ENCODE measurements at regions not wholly inside any gene's neighbourhood (a gene's known extent, or its start where the extent isn't known, plus 50 kb on each side); places are given as distances from the start of the nearest gene placed in this dataset.
"Not testable (repeated sequence)": the region's sequence is repeated elsewhere in the genome, so short reads cannot be mapped to it uniquely, and the experiment has no call there.

DNA sequence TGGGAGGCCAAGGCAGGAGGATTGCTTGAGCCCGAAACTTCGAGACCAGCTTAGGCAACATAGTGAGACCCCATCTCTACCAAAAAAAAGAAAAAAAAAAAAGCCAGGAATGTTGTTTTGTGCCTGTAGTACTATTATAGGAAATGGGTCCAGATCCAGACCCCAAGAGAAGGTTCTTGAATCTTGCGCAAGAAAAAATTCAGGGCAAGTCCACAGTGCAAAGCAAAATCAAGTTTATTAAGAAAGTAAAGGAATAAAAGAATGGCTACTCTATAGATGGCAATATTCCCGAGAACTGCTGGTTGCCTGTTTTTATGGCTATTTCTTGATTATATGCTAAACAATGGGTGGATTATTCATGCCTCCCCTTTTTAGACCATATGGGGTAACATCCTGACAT, 51.2 kb upstream of the RDX start:
- DNase-seq, result no peak

- DNase-seq, result no peak
Observed at GRCh38 chr11:110349138-110349996, 53.0 kb upstream of the RDX start.

GRCh38 chr11:110349997-110350383, 53.6 kb upstream of the RDX start:
- DNase-seq, result not testable (repeated sequence)

DNA sequence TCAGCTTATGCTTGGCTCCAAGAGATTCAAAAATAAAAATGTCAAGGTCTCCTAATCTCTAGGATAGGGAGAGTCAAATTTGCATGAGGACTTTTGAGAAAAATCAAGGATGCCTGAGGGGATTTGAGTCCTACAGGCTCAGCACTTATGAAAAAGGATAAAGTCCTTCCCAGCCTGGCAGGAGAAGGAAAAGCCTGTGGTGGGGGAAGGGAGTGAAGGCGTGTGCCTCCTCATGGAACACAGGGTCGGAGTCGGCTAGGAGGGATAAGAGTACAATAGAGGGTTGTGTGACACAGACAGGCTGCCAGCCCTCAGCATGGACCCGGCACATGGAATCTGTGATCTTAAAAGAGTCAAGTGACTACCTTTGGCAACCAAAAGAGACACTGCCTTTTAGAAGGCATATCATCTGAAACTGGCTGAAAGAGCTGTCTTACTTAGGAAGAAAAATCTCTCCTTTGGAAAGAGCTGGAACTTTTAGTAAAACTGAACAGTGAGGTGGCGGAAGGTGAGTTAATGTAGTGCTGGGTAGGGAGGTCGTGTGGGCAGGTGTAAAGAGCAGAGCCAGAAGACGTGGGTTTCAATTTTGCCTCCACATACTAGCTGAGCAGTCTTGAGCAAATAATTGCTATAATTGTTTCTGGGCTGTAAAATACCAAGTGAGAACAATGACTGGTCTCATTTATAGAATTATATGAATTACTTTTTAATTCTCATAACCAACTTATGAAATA, 58.8 kb upstream of the RDX start:
- no peak for DNase-seq

DNA sequence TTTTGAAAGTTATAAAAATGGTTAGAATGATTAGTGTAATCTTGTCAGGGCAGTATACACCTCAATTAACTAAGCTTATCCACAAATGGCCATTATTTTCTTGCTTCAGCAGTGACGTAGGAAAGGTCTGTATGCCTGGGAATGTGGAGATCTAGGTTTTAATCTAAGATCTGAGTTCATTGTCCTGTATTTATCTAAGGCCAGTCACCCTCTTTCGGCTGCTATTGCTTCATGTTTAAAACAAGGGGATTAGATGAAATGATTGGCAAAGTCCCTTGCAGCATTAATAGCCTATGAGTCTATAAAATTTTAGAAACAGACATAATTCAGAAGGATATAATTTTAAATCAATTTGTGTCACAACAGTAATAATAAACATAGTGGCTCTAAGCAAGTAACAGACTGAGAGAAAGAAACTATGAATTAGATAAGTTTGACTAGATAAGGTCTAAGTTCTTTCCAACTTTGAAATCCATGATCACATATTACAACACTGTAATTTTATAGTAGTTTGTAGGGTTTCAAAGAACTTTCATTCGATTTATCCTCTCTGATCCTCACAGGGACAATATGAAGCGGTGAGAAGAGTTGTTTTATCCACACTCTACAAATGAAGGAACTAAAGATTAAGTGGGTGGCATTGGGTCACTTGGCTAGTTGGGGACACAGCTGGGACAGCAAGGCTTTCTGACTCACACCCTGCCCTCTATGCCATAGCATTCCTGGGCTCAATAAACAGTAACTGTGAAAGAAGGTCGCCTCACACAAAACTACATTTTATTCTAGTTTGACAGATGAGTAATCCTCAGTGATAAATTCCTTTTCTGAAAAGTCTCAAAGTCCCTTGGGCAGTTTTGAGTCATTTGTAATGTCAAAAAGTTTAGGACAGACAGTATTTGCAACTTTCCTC, 60.6 kb upstream of the RDX start:
- DNase-seq, result no peak

DNA sequence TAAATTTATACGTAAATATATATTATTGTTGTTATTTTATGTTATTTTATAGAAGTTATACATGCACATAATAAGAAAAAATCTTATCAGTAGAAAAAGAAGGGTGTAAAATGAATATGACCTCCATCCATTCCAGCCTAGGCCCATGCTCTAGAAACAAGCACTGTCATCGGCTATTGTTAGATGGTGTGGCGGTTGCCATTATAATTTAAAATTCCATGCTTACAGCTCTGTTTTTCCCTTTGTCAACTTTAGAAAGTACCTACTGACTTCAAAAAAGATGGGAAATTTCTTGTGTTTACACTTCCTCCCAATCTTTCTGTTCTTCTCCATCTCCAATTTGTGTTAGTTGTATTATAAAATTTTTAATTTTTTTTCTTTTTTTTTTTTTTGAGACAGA, 61.9 kb upstream of the RDX start:
- DNase-seq, result no peak

GRCh38 chr11:110360781-110361408, 64.5 kb upstream of the RDX start:
- DNase-seq, result not testable (repeated sequence)

GRCh38 chr11:110362971-110363509, 66.6 kb upstream of the RDX start:
- DNase-seq, result peak; percentile 33

- DNase-seq, result peak; percentile 28
Observed at GRCh38 chr11:110366291-110366690, 63.5 kb upstream of the FDX1 start.

DNA sequence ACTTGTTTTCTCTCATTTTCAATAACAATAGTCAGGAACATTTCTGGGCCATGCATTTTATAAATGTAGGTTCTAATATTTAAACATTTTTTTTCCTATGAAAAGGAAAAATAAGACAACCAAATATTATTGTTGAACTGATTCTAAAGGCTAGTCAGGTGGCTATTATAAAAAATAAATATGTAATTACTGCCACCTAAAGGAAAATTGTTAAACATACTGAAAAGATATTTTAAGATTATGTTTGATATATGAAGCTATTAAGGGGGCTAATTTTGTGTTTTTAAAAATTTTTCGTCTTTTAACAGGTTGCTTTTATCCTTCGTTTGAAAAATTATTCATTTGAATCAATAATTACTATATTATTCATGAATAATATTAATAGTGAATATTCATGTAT, 62.2 kb upstream of the FDX1 start:
- DNase-seq, result no peak

GRCh38 chr11:110371084-110371483, 58.7 kb upstream of the FDX1 start:
- DNase-seq, result no peak

GRCh38 chr11:110373051-110373702, 56.6 kb upstream of the FDX1 start:
- no peak for DNase-seq

DNA sequence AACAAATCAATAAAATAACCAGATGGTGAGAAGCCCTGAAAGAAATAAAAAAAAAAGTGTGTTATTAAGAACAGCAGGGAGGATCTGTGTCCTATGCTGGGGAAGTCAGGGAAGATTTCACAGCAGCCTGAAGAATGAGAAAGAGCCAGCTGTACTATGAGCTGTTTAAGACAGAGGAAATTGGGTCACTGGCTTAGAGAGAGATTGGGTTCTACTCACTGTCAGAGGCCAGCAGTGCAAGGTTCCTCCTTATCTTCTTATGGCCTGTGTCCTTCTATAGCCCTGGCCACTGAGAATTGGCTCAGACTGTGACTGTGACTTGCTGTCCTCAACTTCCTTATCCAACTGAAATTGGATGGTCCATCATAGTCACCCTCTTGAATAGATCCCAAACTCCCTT, 54.8 kb upstream of the FDX1 start:
- no peak for DNase-seq

DNA sequence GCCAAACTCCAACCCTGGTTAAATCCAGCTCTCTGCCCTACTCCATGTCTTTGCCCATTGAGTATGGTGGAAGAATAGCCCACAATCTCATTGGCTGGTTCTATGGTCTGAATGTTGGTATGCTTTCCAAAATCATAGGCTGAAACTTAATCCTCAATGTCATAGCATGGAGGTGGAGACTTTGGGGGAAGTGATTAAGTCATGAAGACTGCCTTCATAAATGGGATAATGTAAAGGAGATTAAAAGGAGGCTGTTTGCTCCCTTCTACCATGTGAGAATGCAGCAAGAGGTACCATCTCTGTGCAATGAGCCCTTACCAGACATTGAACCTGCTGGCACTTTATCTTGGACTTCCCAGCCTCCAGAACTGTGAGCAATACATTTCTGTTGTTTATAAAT, 54.4 kb upstream of the FDX1 start:
- DNase-seq, result no peak

DNA sequence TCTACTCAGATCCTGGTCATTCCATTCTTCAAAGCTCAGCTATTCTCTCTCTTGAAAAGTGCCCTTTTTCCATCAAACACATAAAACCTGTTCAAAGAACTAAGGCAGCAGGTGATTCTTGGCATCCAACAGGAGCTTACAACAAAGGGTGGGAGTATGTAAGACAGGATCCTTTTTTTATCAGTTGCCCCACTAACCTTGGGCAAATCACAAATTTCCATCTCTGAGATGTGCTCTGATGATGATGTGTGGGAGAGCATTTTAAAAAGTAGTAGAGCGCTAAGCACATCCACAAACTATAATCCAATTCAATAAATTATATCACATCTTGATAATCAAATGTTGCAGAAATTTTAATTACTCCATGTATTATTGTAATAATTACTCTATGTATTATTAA, 53.7 kb upstream of the FDX1 start:
- no peak for DNase-seq

DNA sequence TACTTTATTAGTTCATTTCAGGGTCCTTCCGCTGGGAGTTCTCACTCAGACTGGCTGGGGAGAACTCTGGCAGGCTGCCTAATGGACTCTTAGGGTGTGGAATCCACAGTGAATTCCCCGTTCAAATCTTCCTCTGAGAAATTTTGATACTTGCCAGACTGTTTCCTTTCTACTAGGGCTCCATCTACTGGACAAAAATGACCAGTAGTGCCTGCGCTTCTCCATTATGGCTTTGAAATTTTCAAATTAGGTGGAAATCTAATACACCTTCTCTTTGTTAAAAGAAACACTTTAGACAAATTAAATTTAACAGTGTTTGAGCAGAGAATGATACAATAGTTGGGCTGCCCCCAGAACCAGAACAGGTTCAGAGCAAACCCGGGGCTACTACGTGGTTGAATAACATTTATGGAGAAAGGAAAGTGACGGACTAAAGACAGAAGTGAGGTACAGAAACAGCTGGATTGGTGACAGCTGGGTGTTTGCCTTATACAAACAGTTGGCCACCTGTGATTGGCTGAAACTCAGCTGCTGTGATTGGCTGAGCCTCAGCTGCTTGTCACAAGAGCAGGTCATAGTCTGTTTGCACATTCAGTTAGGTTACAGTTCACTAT, 52.9 kb upstream of the FDX1 start:
- DNase-seq, result peak; percentile 79

DNA sequence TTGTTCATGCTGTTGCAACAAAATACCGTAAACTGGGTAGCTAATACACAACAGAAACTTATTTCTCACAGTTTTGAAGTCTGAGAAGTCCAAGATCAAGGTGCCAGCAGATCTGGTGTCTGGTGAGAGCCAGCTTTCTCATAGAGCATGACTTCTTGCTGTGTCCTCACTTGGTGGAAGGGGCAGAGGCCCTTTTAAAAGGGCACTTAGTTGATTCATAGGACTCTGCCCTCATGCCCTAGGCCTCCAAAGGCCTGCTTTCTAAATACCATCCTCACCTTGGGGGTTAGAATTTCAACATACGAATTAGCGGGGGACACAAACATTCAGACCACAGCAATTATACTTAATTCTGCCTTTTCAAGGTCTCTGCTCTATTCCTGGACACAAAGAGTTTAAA, 52.3 kb upstream of the FDX1 start:
- DNase-seq, result no peak

DNA sequence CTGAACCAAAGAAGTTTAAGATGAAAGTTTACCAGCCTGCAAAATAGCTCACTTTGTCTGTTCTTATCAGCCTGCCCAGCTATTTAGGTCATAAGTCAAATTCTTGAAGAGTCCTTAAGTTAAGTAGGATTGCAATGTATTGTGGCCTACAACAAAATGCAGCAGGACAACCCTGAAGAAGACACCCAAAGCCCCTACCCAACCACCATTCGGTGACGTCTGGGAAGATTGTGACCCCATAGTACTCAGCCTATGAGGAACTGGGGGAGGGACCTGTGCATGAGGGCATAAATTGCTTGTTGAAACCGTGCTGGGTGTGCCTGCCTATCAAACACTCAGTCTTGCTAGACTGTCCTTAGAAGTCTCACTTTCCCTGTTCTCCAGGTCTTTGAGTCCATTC, 50.5 kb upstream of the FDX1 start:
- no peak for DNase-seq

- DNase-seq, result no peak
Observed at GRCh38 chr11:110379936-110380335, 49.8 kb upstream of the FDX1 start.

Data from right hindlimb (tissue), 1 donor.